Activated naive CD4-positive, alpha-beta T cell treated with anti-CD3 and anti-CD28 coated beads for 36 hours (primary cell): ENCODE measurements at regions not wholly inside any gene's neighbourhood (a gene's known extent, or its start where the extent isn't known, plus 50 kb on each side); places are given as distances from the start of the nearest gene placed in this dataset.
"Not testable (repeated sequence)": the region's sequence is repeated elsewhere in the genome, so short reads cannot be mapped to it uniquely, and the experiment has no call there.

Experiments used
- CTCF ChIA-PET: fragments of 350-600 bp; sonication (Branson Sonifier 250); formaldehyde crosslinking; loops from one replicate; lab custom pipeline; 2021; ENCODE audit warnings: antibody characterized with exemption; lab: Charles Lee
- DNase-seq: peaks from one replicate; pipeline ENCODE4 v3.0.0-alpha.2; 2020
- H3K27ac Mint-ChIP-seq: one replicate; pipeline ENCODE4 v1.8.0; 2021; ENCODE audit warnings: mild to moderate bottlenecking, mixed read lengths
- H3K27me3 Mint-ChIP-seq: one replicate; pipeline ENCODE4 v1.8.0; 2021; ENCODE audit warnings: low read depth, mixed read lengths
- H3K36me3 Mint-ChIP-seq: one replicate; pipeline ENCODE4 v1.8.0; 2021; ENCODE audit warnings: low read depth, mixed read lengths
- H3K4me1 Mint-ChIP-seq: one replicate; pipeline ENCODE4 v1.8.0; 2021; ENCODE audit warnings: low read depth, mixed read lengths
- H3K4me3 Mint-ChIP-seq: one replicate; pipeline ENCODE4 v1.8.0; 2021; ENCODE audit warnings: mild to moderate bottlenecking, moderate library complexity, mixed read lengths
- H3K9me3 Mint-ChIP-seq: one replicate; pipeline ENCODE4 v1.8.0; 2021; ENCODE audit warnings: mixed read lengths
- intact Hi-C: fragments of 100-400 bp; cut with micrococcal nuclease; formaldehyde crosslinking; loops from one replicate; pipeline ENCODE4 v1.15.1; 2023

DNA sequence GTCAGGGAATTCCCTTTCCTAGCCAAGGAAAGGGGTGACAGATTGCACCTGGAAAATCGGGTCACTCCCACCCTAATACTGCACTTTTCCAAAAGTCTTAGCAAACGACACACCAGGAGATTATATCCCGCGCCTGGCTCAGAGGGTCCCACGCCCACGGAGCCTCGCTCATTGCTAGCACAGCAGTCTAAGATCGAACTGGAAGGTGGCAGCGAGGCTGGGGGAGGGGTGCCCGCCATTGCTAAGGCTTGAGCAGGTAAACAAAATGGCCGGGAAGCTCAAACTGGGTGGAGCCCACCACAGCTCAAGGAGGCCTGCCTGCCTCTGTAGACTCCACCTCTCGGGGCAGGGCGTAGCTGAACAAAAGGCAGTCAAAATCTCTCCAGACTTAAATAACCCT, 440.2 kb upstream of the PHF14 start:
- CTCF ChIA-PET, H3K4me3 Mint-ChIP-seq, intact Hi-C loops, H3K27ac Mint-ChIP-seq, H3K9me3 Mint-ChIP-seq, H3K27me3 Mint-ChIP-seq, DNase-seq, H3K36me3 Mint-ChIP-seq, H3K4me1 Mint-ChIP-seq: not testable (repeated sequence)

DNA sequence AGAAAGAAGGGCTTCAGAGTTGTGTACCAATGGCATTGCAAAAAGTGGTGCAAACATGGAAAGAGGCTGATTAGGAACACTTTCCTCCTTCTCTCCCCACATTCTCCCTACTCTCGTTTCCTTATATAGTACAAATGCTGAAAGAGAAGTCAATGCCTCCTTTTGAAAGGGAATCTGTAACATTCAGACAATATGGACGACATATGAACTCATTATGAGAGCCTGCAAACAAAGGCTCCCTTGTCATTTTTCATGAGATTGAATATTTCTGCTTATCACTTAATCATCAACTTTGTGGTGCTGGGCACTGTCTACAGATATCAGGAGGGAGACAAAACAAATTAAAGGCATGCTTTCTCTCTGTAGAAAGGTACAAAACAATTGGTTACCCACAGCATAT, 437.1 kb upstream of the PHF14 start:
- intact Hi-C loops, result no loop called here
- Mint-ChIP-seq H3K4me1 (no peaks in the 10 kb centered on the region), H3K36me3 (no peaks in the 10 kb centered on the region), H3K9me3 (peaks cover 2% of the 10 kb centered on the region), H3K27me3 (no peaks in the 10 kb centered on the region), H3K27ac (no peak overlapping the region), H3K4me3 (no peak overlapping the region)
- CTCF ChIA-PET, result no interaction called here
- no peak for DNase-seq

DNA sequence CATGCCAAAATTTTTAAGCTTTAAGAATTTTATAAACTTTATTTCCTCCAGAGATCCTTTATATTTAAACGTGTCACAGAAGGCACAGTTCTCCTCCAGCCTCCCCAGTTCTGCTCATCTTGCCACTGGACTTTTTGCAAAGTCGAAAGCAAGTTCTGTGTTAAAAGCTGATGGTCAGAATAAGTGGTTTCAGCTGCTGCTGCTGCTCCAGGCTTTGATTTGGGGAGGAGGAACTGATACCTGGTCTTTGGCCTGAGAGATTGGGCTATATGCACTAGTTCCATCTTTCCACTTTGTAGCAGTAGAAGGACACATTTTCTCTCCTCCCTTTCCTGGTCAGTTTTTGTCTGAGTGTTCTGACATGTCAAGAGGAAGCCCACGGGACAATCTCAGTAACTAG, 435.9 kb upstream of the PHF14 start:
- no peak overlapping the region for H3K27ac Mint-ChIP-seq
- no peaks in the 10 kb centered on the region for H3K36me3 Mint-ChIP-seq
- CTCF ChIA-PET, result no interaction called here
- intact Hi-C loops, result no loop called here
- H3K4me1 Mint-ChIP-seq, result no peaks in the 10 kb centered on the region
- no peaks in the 10 kb centered on the region for H3K27me3 Mint-ChIP-seq
- DNase-seq, result no peak
- no peak overlapping the region for H3K4me3 Mint-ChIP-seq
- no peaks in the 10 kb centered on the region for H3K9me3 Mint-ChIP-seq

DNA sequence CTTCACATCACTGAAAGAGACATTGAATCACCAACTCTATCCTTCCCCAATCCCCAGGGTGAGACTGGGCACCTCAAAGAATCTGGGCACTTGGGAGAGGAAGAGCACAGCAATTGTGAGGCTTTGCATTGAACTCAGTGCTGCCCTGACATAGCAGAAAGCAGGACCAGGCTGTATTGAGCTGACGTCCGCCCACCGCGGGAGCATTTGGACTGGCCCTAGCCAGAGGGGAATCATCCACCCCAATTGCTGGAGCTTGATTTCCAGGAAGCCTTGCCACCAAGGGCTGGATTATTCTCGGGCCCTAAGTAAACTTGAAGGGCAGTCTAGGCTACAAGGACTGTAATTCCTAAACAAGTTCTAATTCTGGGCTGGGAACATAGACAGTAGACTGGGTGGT, 416.3 kb upstream of the PHF14 start:
- Mint-ChIP-seq H3K4me1 (no peaks in the 10 kb centered on the region), H3K4me3 (no peak overlapping the region), H3K27ac (no peak overlapping the region), H3K9me3 (no peaks in the 10 kb centered on the region), H3K27me3 (no peaks in the 10 kb centered on the region), H3K36me3 (no peaks in the 10 kb centered on the region)
- intact Hi-C loops, result no loop called here
- CTCF ChIA-PET, result no interaction called here
- DNase-seq, result no peak

DNA sequence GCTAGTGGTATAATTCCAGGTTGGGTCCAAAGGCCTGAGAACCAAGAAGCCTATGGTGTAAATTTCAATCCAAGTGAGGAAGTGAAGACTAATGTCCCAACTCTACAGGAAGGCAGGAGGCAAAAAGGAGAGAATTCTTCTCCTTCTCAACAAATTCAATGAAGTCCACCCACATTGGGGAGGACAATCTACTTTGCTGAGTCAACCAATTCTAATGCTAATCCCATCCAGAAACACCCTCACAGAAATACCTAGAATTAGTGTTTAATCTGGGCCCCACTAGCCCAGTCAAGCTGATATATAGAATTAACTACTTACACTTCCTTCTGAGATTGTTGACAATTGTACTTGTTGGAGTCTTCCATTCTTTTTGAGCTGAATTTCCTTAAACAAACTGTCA, 413.2 kb upstream of the PHF14 start:
- Mint-ChIP-seq H3K4me1 (no peaks in the 10 kb centered on the region), H3K27ac (no peak overlapping the region), H3K36me3 (no peaks in the 10 kb centered on the region), H3K27me3 (no peaks in the 10 kb centered on the region), H3K9me3 (no peaks in the 10 kb centered on the region), H3K4me3 (no peak overlapping the region)
- intact Hi-C loops, result no loop called here
- DNase-seq, result no peak
- CTCF ChIA-PET, result no interaction called here

DNA sequence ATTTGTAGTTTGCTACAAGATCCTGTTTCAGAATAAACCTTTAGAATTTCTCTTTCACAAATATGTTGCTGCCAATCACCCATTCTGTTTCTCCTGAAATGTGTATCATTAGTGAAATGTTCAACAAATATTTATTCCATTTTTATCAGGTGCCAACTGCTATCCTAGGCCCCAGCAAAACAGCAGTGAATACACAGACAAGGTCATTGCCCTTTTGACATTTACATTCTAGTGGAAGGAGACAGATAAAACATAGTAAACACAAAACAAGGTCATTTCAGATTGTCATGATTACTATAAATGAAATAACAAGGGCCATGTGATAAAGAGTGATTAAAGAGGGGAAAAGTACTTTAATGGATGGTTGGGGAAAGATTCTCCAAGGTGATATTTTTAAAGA, 404.8 kb upstream of the PHF14 start:
- Mint-ChIP-seq H3K36me3 (no peaks in the 10 kb centered on the region), H3K4me3 (no peak overlapping the region), H3K4me1 (no peaks in the 10 kb centered on the region), H3K27ac (no peak overlapping the region), H3K27me3 (no peaks in the 10 kb centered on the region), H3K9me3 (no peaks in the 10 kb centered on the region)
- no peak for DNase-seq
- intact Hi-C loops, result no loop called here
- CTCF ChIA-PET, result no interaction called here

DNA sequence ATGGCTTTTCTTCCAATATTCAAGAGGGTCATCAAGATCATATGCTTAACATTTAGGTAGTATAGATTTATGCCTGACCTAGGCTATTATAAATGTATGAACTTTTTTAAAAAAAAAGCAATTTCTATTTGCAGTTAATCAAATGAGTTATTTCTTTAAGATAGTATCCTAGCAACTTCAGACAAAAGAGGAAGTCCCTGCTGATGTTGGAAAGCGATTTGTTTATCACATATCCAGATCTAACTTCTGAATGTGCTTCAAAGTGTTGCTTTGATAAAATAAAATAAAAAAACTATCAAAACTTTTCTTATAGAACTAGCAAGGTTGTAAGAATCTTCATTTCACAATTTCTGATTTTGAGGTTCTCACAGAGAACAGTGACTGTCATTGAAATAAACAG, 401.9 kb upstream of the PHF14 start:
- CTCF ChIA-PET, result no interaction called here
- H3K4me3 Mint-ChIP-seq, result no peak overlapping the region
- DNase-seq, result no peak
- H3K27ac Mint-ChIP-seq, result no peak overlapping the region
- H3K27me3 Mint-ChIP-seq, result no peaks in the 10 kb centered on the region
- H3K36me3 Mint-ChIP-seq, result no peaks in the 10 kb centered on the region
- H3K9me3 Mint-ChIP-seq, result no peaks in the 10 kb centered on the region
- no peaks in the 10 kb centered on the region for H3K4me1 Mint-ChIP-seq
- intact Hi-C loops, result no loop called here

DNA sequence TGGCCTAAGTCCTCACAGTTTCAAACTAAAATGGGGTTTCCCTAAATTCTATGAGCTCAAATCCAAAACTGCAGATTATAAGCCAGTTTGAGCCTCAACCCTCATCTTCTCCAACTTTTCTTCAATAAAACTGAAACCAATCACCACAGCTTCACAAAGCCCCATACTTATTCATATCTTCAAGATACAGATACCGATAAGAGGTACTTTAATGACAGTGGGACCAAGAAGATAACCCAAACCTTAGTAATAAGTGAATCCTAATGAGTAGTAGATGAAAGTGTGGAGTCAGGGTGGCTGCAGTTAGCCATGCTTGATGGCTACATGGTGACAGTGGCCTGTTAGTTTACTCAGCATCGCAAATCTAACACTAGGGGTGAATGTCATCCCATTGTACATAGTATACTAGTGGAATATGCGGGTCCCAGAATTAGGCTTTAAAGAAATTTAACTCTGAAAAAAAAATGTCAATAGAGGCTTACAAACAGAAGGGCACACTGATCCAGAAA, 395.8 kb upstream of the PHF14 start:
- Mint-ChIP-seq H3K9me3 (no peaks in the 10 kb centered on the region), H3K4me3 (no peak overlapping the region), H3K27ac (no peak overlapping the region), H3K27me3 (no peaks in the 10 kb centered on the region), H3K4me1 (no peaks in the 10 kb centered on the region), H3K36me3 (no peaks in the 10 kb centered on the region)
- intact Hi-C loops, result no loop called here
- CTCF ChIA-PET, result no interaction called here
- no peak for DNase-seq

DNA sequence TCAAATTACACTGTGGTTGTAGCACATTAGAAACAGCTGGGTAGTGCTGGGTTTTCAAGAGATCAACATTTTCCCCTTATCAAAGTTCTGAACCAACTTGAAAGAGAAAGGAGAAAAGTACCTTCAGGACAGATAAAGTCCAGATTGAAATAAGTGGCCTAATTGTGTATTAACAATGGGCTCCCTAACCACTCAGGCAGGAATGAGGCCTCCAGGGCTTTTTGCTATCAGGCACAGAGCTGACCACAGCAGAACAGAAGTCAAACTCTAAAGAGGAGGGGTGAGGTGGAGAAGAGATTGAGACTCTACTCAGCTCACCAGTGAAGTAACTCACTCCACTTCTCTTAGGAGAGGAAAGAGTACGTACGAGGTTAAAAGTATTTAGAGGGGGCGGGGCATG, 394.1 kb upstream of the PHF14 start:
- Mint-ChIP-seq H3K4me1 (no peaks in the 10 kb centered on the region), H3K27ac (no peak overlapping the region), H3K27me3 (no peaks in the 10 kb centered on the region), H3K36me3 (no peaks in the 10 kb centered on the region), H3K9me3 (no peaks in the 10 kb centered on the region), H3K4me3 (no peak overlapping the region)
- CTCF ChIA-PET, result no interaction called here
- DNase-seq, result no peak
- intact Hi-C loops, result no loop called here

DNA sequence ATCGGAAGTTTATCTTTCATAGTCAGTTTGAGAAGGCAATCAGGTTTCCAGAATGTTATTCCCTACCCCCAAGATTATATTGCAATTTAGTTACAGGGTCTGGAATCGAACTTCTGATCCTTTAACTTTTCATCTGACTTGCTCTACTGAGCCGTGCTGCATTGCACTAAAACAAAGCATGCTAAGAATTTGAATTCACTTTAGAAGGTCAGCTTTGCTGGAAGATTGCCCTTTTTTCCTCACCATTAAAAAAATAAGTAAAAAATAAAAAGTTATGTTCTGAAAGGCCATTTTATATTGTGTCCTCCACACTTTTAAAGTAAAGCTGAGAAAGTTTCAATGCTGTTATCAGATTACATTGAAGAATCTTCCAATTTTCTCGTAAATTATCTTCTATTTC, 388.8 kb upstream of the PHF14 start:
- Mint-ChIP-seq H3K4me3 (no peak overlapping the region), H3K9me3 (no peaks in the 10 kb centered on the region), H3K27ac (no peak overlapping the region), H3K36me3 (no peaks in the 10 kb centered on the region), H3K27me3 (peaks cover 3% of the 10 kb centered on the region), H3K4me1 (no peaks in the 10 kb centered on the region)
- intact Hi-C loops, result no loop called here
- no peak for DNase-seq
- CTCF ChIA-PET, result no interaction called here

DNA sequence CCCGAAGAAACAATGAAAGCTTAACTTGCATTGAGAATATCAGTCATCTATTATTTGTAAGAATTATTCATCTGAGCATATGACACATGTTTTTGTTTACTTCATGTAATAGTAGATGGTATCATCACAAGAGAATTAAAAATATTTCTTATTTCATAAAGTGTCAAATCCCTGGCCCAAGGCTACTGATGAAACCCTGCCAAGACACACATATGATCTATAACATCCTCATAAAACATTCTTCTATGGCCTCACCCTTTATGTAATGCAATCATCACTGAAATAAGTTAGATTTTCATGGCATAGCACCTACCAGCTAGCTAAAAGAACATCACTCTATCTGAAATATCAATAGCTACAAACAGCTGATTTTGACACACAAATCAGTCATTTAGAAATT, 385.6 kb upstream of the PHF14 start:
- no peaks in the 10 kb centered on the region for H3K36me3 Mint-ChIP-seq
- no peak overlapping the region for H3K27ac Mint-ChIP-seq
- no peaks in the 10 kb centered on the region for H3K9me3 Mint-ChIP-seq
- peaks cover 3% of the 10 kb centered on the region for H3K27me3 Mint-ChIP-seq
- no peak for DNase-seq
- CTCF ChIA-PET, result no interaction called here
- H3K4me1 Mint-ChIP-seq, result no peaks in the 10 kb centered on the region
- no peak overlapping the region for H3K4me3 Mint-ChIP-seq
- intact Hi-C loops, result no loop called here

DNA sequence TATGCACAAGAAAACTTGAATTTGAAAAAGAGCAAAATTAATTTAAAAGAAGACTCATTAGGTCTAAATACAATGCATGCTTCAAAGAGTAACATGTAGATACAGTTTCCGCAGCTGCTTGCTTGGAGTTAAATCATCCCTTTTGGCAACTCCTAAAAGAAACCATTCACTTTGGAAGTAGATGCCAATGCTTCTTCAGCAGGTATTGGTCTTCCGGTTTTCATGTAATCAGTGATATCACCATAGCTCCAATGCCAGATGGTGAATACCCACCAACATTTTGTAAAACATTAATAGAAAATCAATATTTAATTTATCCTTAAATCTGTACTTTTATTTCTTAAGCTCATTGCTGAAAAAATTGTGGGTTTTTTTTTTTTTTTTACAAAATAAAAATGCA, 381.1 kb upstream of the PHF14 start:
- Mint-ChIP-seq H3K4me3 (no peak overlapping the region), H3K27me3 (no peaks in the 10 kb centered on the region), H3K36me3 (no peaks in the 10 kb centered on the region), H3K4me1 (no peaks in the 10 kb centered on the region), H3K9me3 (no peaks in the 10 kb centered on the region), H3K27ac (no peak overlapping the region)
- CTCF ChIA-PET, result no interaction called here
- intact Hi-C loops, result no loop called here
- DNase-seq, result no peak

DNA sequence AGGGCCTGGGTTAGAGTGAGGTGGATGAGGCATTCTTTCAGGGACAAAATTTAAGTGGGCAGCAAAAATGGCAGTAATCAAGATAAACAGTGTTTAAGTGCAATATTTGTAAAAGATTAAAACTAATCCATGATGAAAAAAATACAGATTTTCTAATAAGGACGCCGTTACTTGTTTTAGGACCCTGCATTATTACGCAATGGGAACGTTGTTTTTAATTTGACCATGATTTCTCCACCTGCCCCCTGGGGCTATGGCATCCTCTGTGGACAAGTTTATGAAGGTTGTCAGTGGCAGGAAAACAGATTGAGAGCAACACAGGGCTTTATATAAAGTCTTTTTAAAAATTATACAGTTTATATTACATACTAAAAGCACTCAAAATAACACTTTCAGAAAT, 380.6 kb upstream of the PHF14 start:
- Mint-ChIP-seq H3K9me3 (no peaks in the 10 kb centered on the region), H3K36me3 (no peaks in the 10 kb centered on the region), H3K4me1 (no peaks in the 10 kb centered on the region), H3K27me3 (no peaks in the 10 kb centered on the region), H3K4me3 (no peak overlapping the region), H3K27ac (no peak overlapping the region)
- intact Hi-C loops, result no loop called here
- DNase-seq, result no peak
- CTCF ChIA-PET, result no interaction called here

DNA sequence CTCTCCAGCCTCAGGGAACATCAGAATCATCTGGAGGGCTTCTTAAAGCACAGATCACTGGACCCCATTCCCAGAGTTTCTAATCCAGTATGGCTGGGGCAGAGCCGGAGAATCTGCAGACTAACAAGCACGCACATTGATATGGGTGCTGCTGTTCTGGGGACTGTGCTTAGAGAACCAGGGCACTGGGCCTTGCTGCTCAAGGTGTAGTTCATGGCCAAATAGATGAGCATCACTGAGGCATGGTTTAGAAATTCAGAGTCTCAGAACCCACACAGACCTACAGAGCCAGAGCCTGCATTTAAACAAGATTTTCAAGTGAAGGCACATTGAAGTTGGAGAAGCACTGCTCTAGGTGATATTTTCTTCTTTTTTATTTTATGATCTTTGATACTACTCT, 376.8 kb upstream of the PHF14 start:
- intact Hi-C loops, result no loop called here
- Mint-ChIP-seq H3K27me3 (no peaks in the 10 kb centered on the region), H3K4me3 (no peak overlapping the region), H3K4me1 (no peaks in the 10 kb centered on the region), H3K9me3 (no peaks in the 10 kb centered on the region), H3K36me3 (no peaks in the 10 kb centered on the region), H3K27ac (no peak overlapping the region)
- DNase-seq, result no peak
- CTCF ChIA-PET, result no interaction called here
